GM23338 (cell line): ENCODE measurements at regions not wholly inside any gene's neighbourhood (a gene's known extent, or its start where the extent isn't known, plus 50 kb on each side); places are given as distances from the start of the nearest gene placed in this dataset.

Source experiments
- ATAC-seq: fragments of 200-7000 bp; cut with Tn5 transposase; 3 replicates; pipeline ENCODE4 v1.9.1; 2020
- DNase-seq: peaks from one replicate; pipeline ENCODE4 v3.0.0-alpha.2; 2015; ENCODE audit warnings: low spot score
- H2AFZ ChIP-seq: fragments of 200-600 bp; sonication (generic); 2 replicates; pipeline ENCODE4 v1.8.0; 2016; ENCODE audit warnings: antibody characterized with exemption, mild to moderate bottlenecking, moderate library complexity
- H3F3A ChIP-seq: fragments of 200-600 bp; sonication (generic); replicated peaks from 2 replicates; pipeline ENCODE4 v1.8.0; 2017; ENCODE audit warnings: antibody characterized with exemption, mixed run types, low read depth
- H3K27ac ChIP-seq: fragments of 200-600 bp; sonication (generic); 2 replicates; pipeline ENCODE4 v1.6.1; 2016; ENCODE audit warnings: low read depth
- H3K27me3 ChIP-seq: fragments of 200-600 bp; sonication (generic); 2 replicates; pipeline ENCODE4 v1.8.0; 2016; ENCODE audit warnings: mild to moderate bottlenecking, mixed run types, moderate library complexity; ENCODE audit not compliant: insufficient read depth
- H3K36me3 ChIP-seq: fragments of 200-600 bp; sonication (generic); 2 replicates; pipeline ENCODE4 v1.8.0; 2016; ENCODE audit warnings: mild to moderate bottlenecking; ENCODE audit not compliant: insufficient read depth
- H3K4me1 ChIP-seq: fragments of 200-600 bp; sonication (generic); 2 replicates; pipeline ENCODE4 v1.8.0; 2016; ENCODE audit warnings: mild to moderate bottlenecking, moderate library complexity; ENCODE audit not compliant: insufficient read depth
- H3K4me2 ChIP-seq: fragments of 200-600 bp; sonication (generic); 2 replicates; pipeline ENCODE4 v1.7.1; 2017; ENCODE audit warnings: mixed run types
- H3K4me3 ChIP-seq: fragments of 200-600 bp; sonication (generic); 2 replicates; pipeline ENCODE4 v1.6.1; 2016; ENCODE audit warnings: mixed run types
- H3K79me2 ChIP-seq: fragments of 200-600 bp; sonication (generic); replicated peaks from 2 replicates; pipeline ENCODE4 v1.8.0; 2017; ENCODE audit warnings: mild to moderate bottlenecking; ENCODE audit not compliant: insufficient read depth
- H3K9me2 ChIP-seq: fragments of 200-600 bp; sonication (generic); 2 replicates; pipeline ENCODE4 v1.8.0; 2017; ENCODE audit not compliant: insufficient read depth
- H4K20me1 ChIP-seq: fragments of 200-600 bp; sonication (generic); replicated peaks from 2 replicates; pipeline ENCODE4 v1.8.0; 2017; ENCODE audit warnings: mild to moderate bottlenecking; ENCODE audit not compliant: insufficient read depth
- H3K27ac Mint-ChIP-seq: 2 replicates; pipeline ENCODE4 v1.8.0; 2020; ENCODE audit warnings: inconsistent platforms, mild to moderate bottlenecking, moderate library complexity, mixed read lengths
- H3K27me3 Mint-ChIP-seq: 3 replicates; pipeline ENCODE4 v1.8.0; 2022; ENCODE audit warnings: low read depth, mild to moderate bottlenecking, moderate library complexity, mixed read lengths, inconsistent platforms; ENCODE audit not compliant: insufficient read depth, poor library complexity
- H3K36me3 Mint-ChIP-seq: 3 replicates; pipeline ENCODE4 v1.8.0; 2021; ENCODE audit warnings: low read depth, mild to moderate bottlenecking, inconsistent platforms, moderate library complexity, mixed read lengths
- H3K4me1 Mint-ChIP-seq: 3 replicates; pipeline ENCODE4 v1.8.0; 2020; ENCODE audit warnings: mild to moderate bottlenecking, inconsistent platforms, mixed read lengths
- H3K4me3 Mint-ChIP-seq: 3 replicates; pipeline ENCODE4 v1.8.0; 2021; ENCODE audit warnings: moderate library complexity, mild to moderate bottlenecking, inconsistent platforms, mixed read lengths
- H3K9me3 Mint-ChIP-seq: 3 replicates; pipeline ENCODE4 v1.8.0; 2020; ENCODE audit warnings: moderate library complexity, mild to moderate bottlenecking, inconsistent platforms, mixed read lengths
- CREB1 ChIP-seq: fragments of 250-450 bp; sonication (Bioruptor Pico); IDR thresholded peaks from 2 replicates; pipeline ENCODE4 v1.5.0; 2020; ENCODE audit warnings: low read depth, mild to moderate bottlenecking, moderate library complexity
- ETS1 ChIP-seq: IDR thresholded peaks from 2 replicates; pipeline ENCODE4 v1.6.1; 2016; ENCODE audit warnings: antibody characterized with exemption
- EZH2 ChIP-seq: fragments of 200-600 bp; sonication (generic); IDR thresholded peaks from one replicate; pipeline ENCODE4 v1.8.0; 2017; ENCODE audit warnings: antibody characterized with exemption, mild to moderate bottlenecking, low read depth; ENCODE audit not compliant: unreplicated experiment
- EZH2phosphoT487 ChIP-seq: fragments of 200-600 bp; sonication (generic); IDR thresholded peaks from one replicate; pipeline ENCODE4 v1.8.1; 2018; ENCODE audit warnings: antibody characterized with exemption; ENCODE audit not compliant: unreplicated experiment
- JUNB ChIP-seq: IDR thresholded peaks from one replicate; pipeline ENCODE4 v1.6.1; 2016; ENCODE audit warnings: antibody characterized with exemption; ENCODE audit not compliant: unreplicated experiment
- NANOG ChIP-seq: IDR thresholded peaks from 2 replicates; pipeline ENCODE4 v1.6.1; 2016; ENCODE audit warnings: antibody characterized with exemption, borderline replicate concordance
- POLR2AphosphoS5 ChIP-seq: IDR thresholded peaks from 2 replicates; pipeline ENCODE4 v1.6.1; 2016; ENCODE audit warnings: antibody characterized with exemption, low read depth
- STAT1 ChIP-seq: IDR thresholded peaks from one replicate; pipeline ENCODE4 v1.6.1; 2016; ENCODE audit warnings: antibody characterized with exemption; ENCODE audit not compliant: unreplicated experiment
- ZNF114 ChIP-seq: fragments of 250-450 bp; sonication (Bioruptor Pico); IDR thresholded peaks from 2 replicates; pipeline ENCODE4 v1.5.0; 2020; ENCODE audit warnings: mild to moderate bottlenecking, moderate library complexity
- ZNF331 ChIP-seq: fragments of 250-450 bp; sonication (Bioruptor Pico); IDR thresholded peaks from 2 replicates; pipeline ENCODE4 v1.5.0; 2020; ENCODE audit warnings: low read depth, mild to moderate bottlenecking, moderate library complexity
- ZNF462 ChIP-seq: fragments of 250-450 bp; sonication (Bioruptor Pico); IDR thresholded peaks from 2 replicates; pipeline ENCODE4 v1.5.0; 2020; ENCODE audit warnings: mild to moderate bottlenecking, moderate library complexity

- Mint-ChIP-seq H3K36me3 (no peaks in the 10 kb centered on the region), H3K4me3 (no peak overlapping the region), H3K27ac (no peak overlapping the region), H3K27me3 (peaks cover 2% of the 10 kb centered on the region), H3K4me1 (no peaks in the 10 kb centered on the region), H3K9me3 (no peaks in the 10 kb centered on the region)
- Histone ChIP-seq H3K4me1 (no peaks in the 10 kb centered on the region), H3K4me3 (no peak overlapping the region), H3K9me2 (no peaks in the 10 kb centered on the region), H2AFZ (no peak overlapping the region), H3K4me2 (no peak overlapping the region), H4K20me1 (no peaks in the 10 kb centered on the region), H3K36me3 (no peaks in the 10 kb centered on the region), H3K79me2 (no peaks in the 10 kb centered on the region), H3K27me3 (no peaks in the 10 kb centered on the region), H3F3A (no peaks in the 10 kb centered on the region), H3K27ac (no peak overlapping the region)
- DNase-seq (no peak), ATAC-seq (no peak)
- TF ChIP-seq NANOG = no peak
- TF ChIP-seq POLR2AphosphoS5 = no peak
- no peak for TF ChIP-seq STAT1
- TF ChIP-seq EZH2 = no peak
- no peak for TF ChIP-seq EZH2phosphoT487
- TF ChIP-seq JUNB = no peak
- TF ChIP-seq ZNF114 (CRISPR knock-in tag) = no peak
- no peak for TF ChIP-seq ZNF462
- no peak for TF ChIP-seq CREB1
- no peak for TF ChIP-seq ZNF331
- no peak for TF ChIP-seq ETS1
Observed at GRCh38 chr1:96968983-96969382, 247.4 kb downstream of the PTBP2 start.
